CD4-positive, CD25-positive, alpha-beta regulatory T cell (primary cell): ENCODE measurements at regions not wholly inside any gene's neighbourhood (a gene's known extent, or its start where the extent isn't known, plus 50 kb on each side); places are given as distances from the start of the nearest gene placed in this dataset.
"Not testable (repeated sequence)": the region's sequence is repeated elsewhere in the genome, so short reads cannot be mapped to it uniquely, and the experiment has no call there.

Experiments used
- ATAC-seq, 2 donors: fragments of 150-1000 bp; cut with Tn5 transposase; one replicate each; pipeline ENCODE4 v1.10.0; 2021; ENCODE audit warnings: low read depth in 2 of 2, moderate number of reproducible peaks in 2 of 2, moderate library complexity in 1 of 2
- DNase-seq, 3 donors: peaks; one replicate each; pipeline versions ENCODE4 v3.0.0 to v3.0.0-alpha.2; 2012 to 2022; ENCODE audit warnings: mixed read lengths in 1 of 3
- H3K27ac ChIP-seq: one replicate; pipeline ENCODE4 v1.7.0; 2013; ENCODE audit warnings: mild to moderate bottlenecking, low read length; ENCODE audit not compliant: insufficient read depth, poor library complexity, severe bottlenecking
- H3K27me3 ChIP-seq: one replicate; pipeline ENCODE4 v1.7.0; 2013; ENCODE audit warnings: low read length; ENCODE audit not compliant: control insufficient read depth, insufficient read depth
- H3K36me3 ChIP-seq: one replicate; pipeline ENCODE4 v1.7.0; 2013; ENCODE audit warnings: mild to moderate bottlenecking, low read length, moderate library complexity; ENCODE audit not compliant: control insufficient read depth, insufficient read depth
- H3K4me1 ChIP-seq: 2 replicates; pipeline ENCODE4 v1.7.0; 2013; ENCODE audit warnings: mild to moderate bottlenecking, low read length; ENCODE audit not compliant: insufficient read depth, control insufficient read depth, poor library complexity, severe bottlenecking
- H3K4me3 ChIP-seq: one replicate; pipeline ENCODE4 v1.7.0; 2013; ENCODE audit warnings: low read depth, mild to moderate bottlenecking, low read length, moderate library complexity
- H3K9me3 ChIP-seq, 2 experiments: 1 replicate in 1 of 2; 2 replicates in 1 of 2; pipeline ENCODE4 v1.7.0; 2013; ENCODE audit warnings: low read length in 2 of 2, mild to moderate bottlenecking in 1 of 2, moderate library complexity in 1 of 2; ENCODE audit not compliant: control insufficient read depth in 2 of 2
- H3K27ac Mint-ChIP-seq, 3 donors: one replicate each; pipeline ENCODE4 v1.8.0; 2020 to 2022; ENCODE audit warnings: mild to moderate bottlenecking in 3 of 3, mixed read lengths in 3 of 3, moderate library complexity in 2 of 3
- H3K27me3 Mint-ChIP-seq: one replicate; pipeline ENCODE4 v1.8.0; 2022; ENCODE audit warnings: mild to moderate bottlenecking, mixed read lengths
- H3K36me3 Mint-ChIP-seq: one replicate; pipeline ENCODE4 v1.8.0; 2020; ENCODE audit warnings: mixed read lengths
- H3K4me1 Mint-ChIP-seq, 4 donors: one replicate each; pipeline ENCODE4 v1.8.0; 2020 to 2022; ENCODE audit warnings: mixed read lengths in 4 of 4, mild to moderate bottlenecking in 1 of 4
- H3K4me3 Mint-ChIP-seq, 4 donors: one replicate each; pipeline ENCODE4 v1.8.0; 2020 to 2022; ENCODE audit warnings: mild to moderate bottlenecking in 4 of 4, mixed read lengths in 4 of 4, moderate library complexity in 3 of 4
- H3K9me3 Mint-ChIP-seq, 7 donors: one replicate each; pipeline ENCODE4 v1.8.0; 2020 to 2022; ENCODE audit warnings: mixed read lengths in 7 of 7, mild to moderate bottlenecking in 3 of 7, moderate library complexity in 2 of 7

- ATAC-seq (no peak), DNase-seq (no peak)
- Mint-ChIP-seq H3K36me3 (no peaks in the 10 kb centered on the region), H3K27me3 (no peaks in the 10 kb centered on the region), H3K4me3 (no peak overlapping the region), H3K9me3 (peaks cover 0 to 8% (median 0%) of the 10 kb centered on the region in 7 donors), H3K27ac (no peak overlapping the region), H3K4me1 (no peaks in the 10 kb centered on the region)
- H3K27ac ChIP-seq = no peak overlapping the region
- no peaks in the 10 kb centered on the region for H3K27me3 ChIP-seq
- H3K4me1 ChIP-seq = no peaks in the 10 kb centered on the region
- no peak overlapping the region for H3K4me3 ChIP-seq
- H3K36me3 ChIP-seq = no peaks in the 10 kb centered on the region
- no peaks in the 10 kb centered on the region for H3K9me3 ChIP-seq
Measured at GRCh38 chr2:195117011-195117410, 540.0 kb upstream of the SLC39A10 start.

- H3K4me1 ChIP-seq = no peaks in the 10 kb centered on the region
- Mint-ChIP-seq H3K27ac (no peak overlapping the region), H3K27me3 (peaks cover 5% of the 10 kb centered on the region), H3K36me3 (no peaks in the 10 kb centered on the region), H3K4me3 (no peak overlapping the region), H3K9me3 (peaks cover 0 to 8% (median 2%) of the 10 kb centered on the region in 7 donors), H3K4me1 (no peaks in the 10 kb centered on the region)
- H3K9me3 ChIP-seq = no peaks in the 10 kb centered on the region
- ATAC-seq (no peak), DNase-seq (no peak)
- H3K36me3 ChIP-seq = no peaks in the 10 kb centered on the region
- no peak overlapping the region for H3K27ac ChIP-seq
- H3K4me3 ChIP-seq = no peak overlapping the region
- no peaks in the 10 kb centered on the region for H3K27me3 ChIP-seq
Measured at GRCh38 chr2:195115738-195116137, 541.3 kb upstream of the SLC39A10 start.

GRCh38 chr2:195108182-195108581 is 548.8 kb upstream of the SLC39A10 start:
- Mint-ChIP-seq H3K4me1 (no peaks in the 10 kb centered on the region), H3K9me3 (peaks cover 0 to 4% (median 2%) of the 10 kb centered on the region in 7 donors), H3K4me3 (no peak overlapping the region), H3K27ac (no peak overlapping the region), H3K27me3 (peaks cover 5% of the 10 kb centered on the region), H3K36me3 (no peaks in the 10 kb centered on the region)
- Histone ChIP-seq H3K9me3 (no peaks in the 10 kb centered on the region), H3K27me3 (no peaks in the 10 kb centered on the region), H3K4me1 (no peaks in the 10 kb centered on the region), H3K27ac (no peak overlapping the region), H3K4me3 (no peak overlapping the region), H3K36me3 (no peaks in the 10 kb centered on the region)
- ATAC-seq (no peak), DNase-seq (no peak)

GRCh38 chr2:195106681-195107380 is 550.2 kb upstream of the SLC39A10 start:
- peaks cover 4% of the 10 kb centered on the region for H3K27me3 Mint-ChIP-seq
- DNase-seq (no peak), ATAC-seq (no peak)
- H3K4me1 Mint-ChIP-seq = no peaks in the 10 kb centered on the region
- no peaks in the 10 kb centered on the region for H3K9me3 ChIP-seq
- H3K4me1 ChIP-seq = no peaks in the 10 kb centered on the region
- no peaks in the 10 kb centered on the region for H3K36me3 Mint-ChIP-seq
- H3K9me3 Mint-ChIP-seq = peaks cover 0 to 4% (median 0%) of the 10 kb centered on the region in 7 donors
- H3K4me3 ChIP-seq = no peak overlapping the region
- no peaks in the 10 kb centered on the region for H3K36me3 ChIP-seq
- no peak overlapping the region for H3K27ac Mint-ChIP-seq
- no peak overlapping the region for H3K27ac ChIP-seq
- no peaks in the 10 kb centered on the region for H3K27me3 ChIP-seq
- H3K4me3 Mint-ChIP-seq = no peak overlapping the region

- peaks cover 0 to 2% (median 0%) of the 10 kb centered on the region in 7 donors for H3K9me3 Mint-ChIP-seq
- Histone ChIP-seq H3K27ac (no peak overlapping the region), H3K27me3 (no peaks in the 10 kb centered on the region), H3K4me1 (no peaks in the 10 kb centered on the region), H3K9me3 (no peaks in the 10 kb centered on the region), H3K36me3 (no peaks in the 10 kb centered on the region), H3K4me3 (no peak overlapping the region)
- H3K27ac Mint-ChIP-seq = no peak overlapping the region
- no peak overlapping the region for H3K4me3 Mint-ChIP-seq
- H3K36me3 Mint-ChIP-seq = no peaks in the 10 kb centered on the region
- H3K4me1 Mint-ChIP-seq = no peaks in the 10 kb centered on the region
- no peaks in the 10 kb centered on the region for H3K27me3 Mint-ChIP-seq
- DNase-seq = no peak
- no peak for ATAC-seq
Measured at GRCh38 chr2:195105581-195105980, 551.4 kb upstream of the SLC39A10 start.

- no peak overlapping the region for H3K27ac Mint-ChIP-seq
- H3K4me1 Mint-ChIP-seq = no peaks in the 10 kb centered on the region
- H3K27ac ChIP-seq = no peak overlapping the region
- H3K4me1 ChIP-seq = no peaks in the 10 kb centered on the region
- H3K4me3 ChIP-seq = no peak overlapping the region
- ATAC-seq (no peak), DNase-seq (no peak)
- no peak overlapping the region for H3K4me3 Mint-ChIP-seq
- no peaks in the 10 kb centered on the region for H3K36me3 ChIP-seq
- H3K36me3 Mint-ChIP-seq = no peaks in the 10 kb centered on the region
- H3K9me3 Mint-ChIP-seq = peaks cover 0 to 4% (median 0%) of the 10 kb centered on the region in 7 donors
- H3K9me3 ChIP-seq = no peaks in the 10 kb centered on the region
- no peaks in the 10 kb centered on the region for H3K27me3 ChIP-seq
- peaks cover 8% of the 10 kb centered on the region for H3K27me3 Mint-ChIP-seq
Measured at GRCh38 chr2:195094330-195094729, 562.7 kb upstream of the SLC39A10 start.

GRCh38 chr2:195092341-195092740 is 564.7 kb upstream of the SLC39A10 start:
- no peak overlapping the region for H3K4me3 Mint-ChIP-seq
- H3K27me3 Mint-ChIP-seq = peaks cover 8% of the 10 kb centered on the region
- no peak overlapping the region for H3K27ac Mint-ChIP-seq
- no peak overlapping the region for H3K4me3 ChIP-seq
- no peaks in the 10 kb centered on the region for H3K36me3 Mint-ChIP-seq
- H3K4me1 ChIP-seq = no peaks in the 10 kb centered on the region
- DNase-seq (no peak), ATAC-seq (no peak)
- no peaks in the 10 kb centered on the region for H3K4me1 Mint-ChIP-seq
- no peaks in the 10 kb centered on the region for H3K9me3 ChIP-seq
- H3K9me3 Mint-ChIP-seq = peaks cover 0 to 4% (median 0%) of the 10 kb centered on the region in 7 donors
- H3K27me3 ChIP-seq = no peaks in the 10 kb centered on the region
- H3K27ac ChIP-seq = no peak overlapping the region
- H3K36me3 ChIP-seq = no peaks in the 10 kb centered on the region

- H3K4me3 Mint-ChIP-seq, H3K36me3 ChIP-seq, H3K36me3 Mint-ChIP-seq, H3K27ac Mint-ChIP-seq, H3K9me3 Mint-ChIP-seq, H3K4me1 Mint-ChIP-seq, H3K4me3 ChIP-seq, H3K4me1 ChIP-seq, H3K27me3 Mint-ChIP-seq, H3K27me3 ChIP-seq, DNase-seq, ATAC-seq, H3K9me3 ChIP-seq, H3K27ac ChIP-seq: not testable (repeated sequence)
Measured at GRCh38 chr2:195072806-195073205, 584.2 kb upstream of the SLC39A10 start.
